ENCODE measurements at regions not wholly inside any gene's neighbourhood (a gene's known extent, or its start where the extent isn't known, plus 50 kb on each side); places are given as distances from the start of the nearest gene placed in this dataset.

DNA sequence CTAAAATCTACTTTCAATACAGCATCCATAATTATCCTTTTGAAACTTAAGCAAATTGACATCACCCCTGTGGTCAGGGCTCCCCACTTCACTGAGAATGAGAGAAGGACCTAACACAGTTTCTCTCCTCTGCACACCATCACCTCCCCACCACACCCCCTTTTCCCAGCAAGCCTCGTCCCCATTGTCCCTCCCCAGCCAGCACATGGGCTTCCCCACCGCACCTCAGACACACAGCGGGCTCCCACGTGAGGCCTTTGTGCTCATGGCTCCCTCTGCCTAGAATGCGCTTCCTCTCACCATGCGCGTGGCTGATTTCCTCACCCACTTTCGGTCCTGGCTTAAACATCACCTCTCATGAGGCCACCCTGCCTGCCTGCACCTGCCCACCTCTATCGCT, 639.0 kb upstream of the FRG1 start:
- CTCF ChIA-PET = no interaction called here
- Mint-ChIP-seq H3K9me3 (peaks cover 0 to 8% (median 1%) of the 10 kb centered on the region in 5 donors), H3K36me3 (no peaks in the 10 kb centered on the region), H3K4me3 (no peak overlapping the region), H3K27ac (no peak overlapping the region), H3K27me3 (peaks cover 0 to 1% of the 10 kb centered on the region in 2 donors), H3K4me1 (no peaks in the 10 kb centered on the region)
- no peaks in the 10 kb centered on the region for H3K27me3 ChIP-seq (ENCODE audit: insufficient read depth, low read length, poor library complexity, severe bottlenecking)
- H3K9me3 ChIP-seq (ENCODE audit: low read length) = no peaks in the 10 kb centered on the region
- no peak overlapping the region for H3K27ac ChIP-seq (ENCODE audit: low read depth, low read length)
- POLR2A ChIA-PET = no interaction called here
- no peaks in the 10 kb centered on the region for H3K36me3 ChIP-seq (ENCODE audit: insufficient read depth, low read length)
- no peak for DNase-seq
- H3K4me3 ChIP-seq (ENCODE audit: low read length) = no peak overlapping the region
- no peaks in the 10 kb centered on the region for H3K4me1 ChIP-seq (ENCODE audit: insufficient read depth, low read length)

DNA sequence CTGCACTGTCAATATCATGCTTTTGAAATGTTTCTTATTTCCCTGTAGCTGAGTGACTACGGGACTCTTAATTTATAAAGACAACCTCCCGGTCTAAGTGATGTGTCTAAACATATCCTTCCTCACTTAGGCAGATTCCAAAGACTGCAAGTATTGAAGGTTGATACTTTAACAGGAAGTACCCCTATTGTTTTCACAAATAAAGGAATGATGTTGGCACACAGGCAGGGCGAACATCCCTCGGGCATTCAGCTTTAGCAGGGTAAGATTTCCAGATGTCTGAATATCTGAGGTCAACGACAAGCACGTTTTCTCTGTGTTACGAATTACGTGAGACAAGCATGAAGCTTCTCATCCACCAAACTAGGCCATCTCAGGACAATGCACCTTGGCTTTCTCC, 638.0 kb upstream of the FRG1 start:
- H3K27ac ChIP-seq (ENCODE audit: low read depth, low read length) = no peak overlapping the region
- Mint-ChIP-seq H3K9me3 (peaks cover 0 to 8% (median 1%) of the 10 kb centered on the region in 5 donors), H3K4me1 (no peaks in the 10 kb centered on the region), H3K27ac (no peak overlapping the region), H3K4me3 (no peak overlapping the region), H3K36me3 (no peaks in the 10 kb centered on the region), H3K27me3 (peaks cover 0 to 1% of the 10 kb centered on the region in 2 donors)
- no peaks in the 10 kb centered on the region for H3K36me3 ChIP-seq (ENCODE audit: insufficient read depth, low read length)
- ChIA-PET POLR2A (no interaction called here), CTCF (no interaction called here)
- DNase-seq = no peak
- H3K4me1 ChIP-seq (ENCODE audit: insufficient read depth, low read length) = no peaks in the 10 kb centered on the region
- no peaks in the 10 kb centered on the region for H3K9me3 ChIP-seq (ENCODE audit: low read length)
- H3K27me3 ChIP-seq (ENCODE audit: insufficient read depth, low read length, poor library complexity, severe bottlenecking) = no peaks in the 10 kb centered on the region
- no peak overlapping the region for H3K4me3 ChIP-seq (ENCODE audit: low read length)

DNA sequence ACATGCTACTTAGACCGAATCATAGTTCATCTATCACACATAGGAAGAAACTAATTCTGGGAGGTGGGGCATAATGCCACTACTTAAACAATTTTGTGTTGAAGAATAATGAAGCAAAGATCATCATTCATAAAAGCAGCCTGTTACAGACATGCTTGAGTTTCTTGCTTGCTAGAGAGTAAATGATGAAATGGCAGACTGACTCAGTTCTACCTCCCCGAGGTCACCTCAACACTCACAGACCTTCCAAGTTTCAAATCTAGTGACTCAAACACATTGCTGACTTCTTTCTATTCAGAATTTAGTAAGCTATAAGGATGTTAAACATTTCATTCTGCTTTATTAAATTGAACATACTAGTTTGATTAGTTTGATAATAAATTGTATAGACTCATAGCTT, 636.5 kb upstream of the FRG1 start:
- Histone ChIP-seq H3K4me1 (ENCODE audit: insufficient read depth, low read length) (no peaks in the 10 kb centered on the region), H3K36me3 (ENCODE audit: insufficient read depth, low read length) (no peaks in the 10 kb centered on the region), H3K4me3 (ENCODE audit: low read length) (no peak overlapping the region), H3K27ac (ENCODE audit: low read depth, low read length) (no peak overlapping the region), H3K9me3 (ENCODE audit: low read length) (no peaks in the 10 kb centered on the region), H3K27me3 (ENCODE audit: insufficient read depth, low read length, poor library complexity, severe bottlenecking) (no peaks in the 10 kb centered on the region)
- Mint-ChIP-seq H3K4me1 (no peaks in the 10 kb centered on the region), H3K9me3 (peaks cover 0 to 8% (median 1%) of the 10 kb centered on the region in 5 donors), H3K27me3 (peaks cover 0 to 1% of the 10 kb centered on the region in 2 donors), H3K36me3 (no peaks in the 10 kb centered on the region), H3K4me3 (no peak overlapping the region), H3K27ac (no peak overlapping the region)
- ChIA-PET POLR2A (no interaction called here), CTCF (no interaction called here)
- DNase-seq = no peak

DNA sequence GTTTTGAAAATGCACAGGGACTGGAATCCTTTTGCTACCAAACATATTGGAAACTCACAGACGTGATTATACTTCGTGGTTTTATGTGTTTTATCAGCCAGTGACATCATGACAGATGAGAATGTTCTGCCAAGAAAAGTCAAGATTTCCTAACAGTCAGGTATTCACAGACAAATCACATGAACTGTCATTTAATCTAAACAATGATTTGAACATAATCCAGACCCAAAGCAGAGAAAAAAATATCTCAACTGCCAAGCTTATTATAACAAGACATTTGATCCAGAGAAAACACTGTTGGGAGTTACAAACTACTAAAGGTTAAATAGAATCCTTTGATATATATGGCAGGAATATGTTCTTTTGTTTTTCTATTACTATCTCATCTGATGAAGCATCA, 635.9 kb upstream of the FRG1 start:
- H3K27ac ChIP-seq (ENCODE audit: low read depth, low read length) = no peak overlapping the region
- H3K27me3 ChIP-seq (ENCODE audit: insufficient read depth, low read length, poor library complexity, severe bottlenecking) = no peaks in the 10 kb centered on the region
- CTCF ChIA-PET = no interaction called here
- Mint-ChIP-seq H3K27ac (no peak overlapping the region), H3K4me3 (no peak overlapping the region), H3K36me3 (no peaks in the 10 kb centered on the region), H3K4me1 (no peaks in the 10 kb centered on the region), H3K27me3 (peaks cover 0 to 1% of the 10 kb centered on the region in 2 donors), H3K9me3 (peaks cover 0 to 8% (median 1%) of the 10 kb centered on the region in 5 donors)
- H3K4me1 ChIP-seq (ENCODE audit: insufficient read depth, low read length) = no peaks in the 10 kb centered on the region
- no peaks in the 10 kb centered on the region for H3K36me3 ChIP-seq (ENCODE audit: insufficient read depth, low read length)
- DNase-seq = no peak
- H3K4me3 ChIP-seq (ENCODE audit: low read length) = no peak overlapping the region
- POLR2A ChIA-PET = no interaction called here
- H3K9me3 ChIP-seq (ENCODE audit: low read length) = no peaks in the 10 kb centered on the region

GRCh38 chr4:189305500-189305899, 635.2 kb upstream of the FRG1 start:
- Histone ChIP-seq H3K27ac (ENCODE audit: low read depth, low read length) (no peak overlapping the region), H3K36me3 (ENCODE audit: insufficient read depth, low read length) (no peaks in the 10 kb centered on the region), H3K4me3 (ENCODE audit: low read length) (no peak overlapping the region), H3K9me3 (ENCODE audit: low read length) (no peaks in the 10 kb centered on the region), H3K27me3 (ENCODE audit: insufficient read depth, low read length, poor library complexity, severe bottlenecking) (no peaks in the 10 kb centered on the region), H3K4me1 (ENCODE audit: insufficient read depth, low read length) (no peaks in the 10 kb centered on the region)
- CTCF ChIA-PET = no interaction called here
- DNase-seq = no peak
- no peak overlapping the region for H3K4me3 Mint-ChIP-seq
- POLR2A ChIA-PET = no interaction called here
- no peaks in the 10 kb centered on the region for H3K36me3 Mint-ChIP-seq
- no peaks in the 10 kb centered on the region for H3K4me1 Mint-ChIP-seq
- H3K27me3 Mint-ChIP-seq = peaks cover 0 to 1% of the 10 kb centered on the region in 2 donors
- H3K27ac Mint-ChIP-seq = no peak overlapping the region
- H3K9me3 Mint-ChIP-seq = peaks cover 0 to 8% (median 1%) of the 10 kb centered on the region in 5 donors

DNA sequence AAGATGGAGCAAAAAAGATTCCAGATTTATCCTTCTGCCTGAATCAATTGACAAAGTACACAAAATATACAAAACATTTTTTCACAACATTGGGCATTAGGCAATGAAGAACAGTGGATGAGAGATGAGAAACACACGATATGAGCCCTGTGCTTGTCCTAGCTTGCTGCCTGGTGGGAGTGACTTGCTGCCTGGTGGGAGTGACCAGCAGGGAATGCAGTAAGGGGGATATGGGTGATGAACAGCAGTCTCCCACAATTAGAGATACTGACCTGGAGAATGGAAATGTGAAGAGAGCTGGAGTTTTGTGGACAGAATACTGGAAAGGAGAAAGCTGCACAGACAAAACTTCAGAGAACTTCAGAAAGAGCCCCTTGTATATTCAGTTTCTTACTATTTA, 629.4 kb upstream of the FRG1 start:
- no peaks in the 10 kb centered on the region for H3K27me3 ChIP-seq (ENCODE audit: insufficient read depth, low read length, poor library complexity, severe bottlenecking)
- ChIA-PET POLR2A (no interaction called here), CTCF (no interaction called here)
- Mint-ChIP-seq H3K4me1 (no peaks in the 10 kb centered on the region), H3K36me3 (no peaks in the 10 kb centered on the region), H3K27ac (no peak overlapping the region), H3K4me3 (no peak overlapping the region), H3K9me3 (peaks cover 0 to 11% (median 0%) of the 10 kb centered on the region in 5 donors), H3K27me3 (peaks cover 0 to 1% of the 10 kb centered on the region in 2 donors)
- H3K9me3 ChIP-seq (ENCODE audit: low read length) = no peaks in the 10 kb centered on the region
- H3K36me3 ChIP-seq (ENCODE audit: insufficient read depth, low read length) = no peaks in the 10 kb centered on the region
- no peak overlapping the region for H3K27ac ChIP-seq (ENCODE audit: low read depth, low read length)
- no peaks in the 10 kb centered on the region for H3K4me1 ChIP-seq (ENCODE audit: insufficient read depth, low read length)
- no peak overlapping the region for H3K4me3 ChIP-seq (ENCODE audit: low read length)
- DNase-seq = no peak

DNA sequence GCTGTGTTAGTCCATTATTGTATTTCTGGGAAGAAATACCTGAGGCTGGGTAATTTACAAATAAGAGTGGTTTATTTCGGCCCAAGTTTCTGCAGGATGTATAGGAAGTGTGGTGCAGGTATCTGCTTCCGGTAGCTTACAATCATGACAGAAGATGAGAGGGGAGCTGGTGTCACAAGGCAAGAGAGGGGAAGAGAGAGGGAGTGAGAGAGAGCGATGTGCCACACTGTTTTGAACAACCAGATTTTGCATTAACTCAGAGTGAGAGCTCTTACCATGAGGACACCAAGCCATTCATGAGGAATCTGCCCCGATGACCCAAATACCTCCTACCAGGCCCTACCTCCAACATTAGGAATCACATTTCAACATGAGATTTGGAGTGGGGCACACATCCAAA, 627.6 kb upstream of the FRG1 start:
- Mint-ChIP-seq H3K36me3 (no peaks in the 10 kb centered on the region), H3K4me3 (no peak overlapping the region), H3K4me1 (no peaks in the 10 kb centered on the region), H3K9me3 (peaks cover 0 to 11% (median 0%) of the 10 kb centered on the region in 5 donors), H3K27me3 (no peaks in the 10 kb centered on the region), H3K27ac (no peak overlapping the region)
- no peak overlapping the region for H3K27ac ChIP-seq (ENCODE audit: low read depth, low read length)
- POLR2A ChIA-PET = no interaction called here
- DNase-seq = no peak
- no peaks in the 10 kb centered on the region for H3K36me3 ChIP-seq (ENCODE audit: insufficient read depth, low read length)
- CTCF ChIA-PET = no interaction called here
- H3K9me3 ChIP-seq (ENCODE audit: low read length) = no peaks in the 10 kb centered on the region
- H3K4me3 ChIP-seq (ENCODE audit: low read length) = no peak overlapping the region
- H3K27me3 ChIP-seq (ENCODE audit: insufficient read depth, low read length, poor library complexity, severe bottlenecking) = no peaks in the 10 kb centered on the region
- no peaks in the 10 kb centered on the region for H3K4me1 ChIP-seq (ENCODE audit: insufficient read depth, low read length)

DNA sequence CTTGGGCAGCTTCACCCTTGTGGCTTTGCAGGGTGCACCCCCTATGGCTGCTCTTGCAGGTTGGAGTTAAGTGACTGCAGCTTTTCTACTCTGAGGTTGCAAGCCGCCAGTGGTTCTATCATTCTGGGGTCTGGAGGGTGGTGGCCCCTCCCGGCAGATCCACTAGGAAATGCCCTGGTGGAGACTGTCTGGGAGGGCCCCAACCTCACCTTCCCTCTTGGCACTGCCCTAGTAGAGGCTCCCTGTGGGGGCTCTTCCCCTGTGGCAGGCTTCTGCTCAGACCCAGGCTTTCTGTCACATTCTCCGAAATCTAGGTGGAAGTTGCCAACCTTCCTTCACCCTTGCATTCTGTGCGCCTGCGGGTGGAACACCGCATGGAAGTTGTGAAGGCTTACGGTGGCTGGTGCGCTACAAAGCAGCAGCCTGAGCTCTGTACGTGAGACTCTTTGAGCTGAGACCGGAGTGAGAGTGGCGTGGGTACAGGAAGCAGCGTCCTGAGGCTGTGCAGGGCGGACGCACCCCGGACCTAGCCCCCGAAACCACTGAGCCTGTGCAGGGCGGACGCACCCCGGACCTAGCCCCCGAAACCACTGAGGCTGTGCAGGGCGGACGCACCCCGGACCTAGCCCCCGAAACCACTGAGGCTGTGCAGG, 626.7 kb upstream of the FRG1 start:
- CTCF ChIA-PET = no interaction called here
- POLR2A ChIA-PET = no interaction called here
- no peaks in the 10 kb centered on the region for H3K36me3 Mint-ChIP-seq
- no peak overlapping the region for H3K4me3 Mint-ChIP-seq
- H3K27ac Mint-ChIP-seq = no peak overlapping the region
- H3K4me1 ChIP-seq (ENCODE audit: insufficient read depth, low read length) = no peaks in the 10 kb centered on the region
- H3K27ac ChIP-seq (ENCODE audit: low read depth, low read length) = no peak overlapping the region
- peaks cover 0 to 11% (median 5%) of the 10 kb centered on the region in 5 donors for H3K9me3 Mint-ChIP-seq
- no peaks in the 10 kb centered on the region for H3K9me3 ChIP-seq (ENCODE audit: low read length)
- H3K27me3 ChIP-seq (ENCODE audit: insufficient read depth, low read length, poor library complexity, severe bottlenecking) = no peaks in the 10 kb centered on the region
- H3K36me3 ChIP-seq (ENCODE audit: insufficient read depth, low read length) = no peaks in the 10 kb centered on the region
- H3K4me1 Mint-ChIP-seq = no peaks in the 10 kb centered on the region
- DNase-seq = no peak
- H3K4me3 ChIP-seq (ENCODE audit: low read length) = no peak overlapping the region
- no peaks in the 10 kb centered on the region for H3K27me3 Mint-ChIP-seq

- H3K36me3 Mint-ChIP-seq = no peaks in the 10 kb centered on the region
- H3K4me3 Mint-ChIP-seq = no peak overlapping the region
- no peak overlapping the region for H3K27ac ChIP-seq (ENCODE audit: low read depth, low read length)
- no peak overlapping the region for H3K27ac Mint-ChIP-seq
- peaks cover 2 to 33% (median 12%) of the 10 kb centered on the region in 5 donors for H3K9me3 Mint-ChIP-seq
- POLR2A ChIA-PET = no interaction called here
- no peaks in the 10 kb centered on the region for H3K27me3 ChIP-seq (ENCODE audit: insufficient read depth, low read length, poor library complexity, severe bottlenecking)
- H3K4me1 ChIP-seq (ENCODE audit: insufficient read depth, low read length) = no peaks in the 10 kb centered on the region
- no peaks in the 10 kb centered on the region for H3K4me1 Mint-ChIP-seq
- CTCF ChIA-PET = no interaction called here
- H3K27me3 Mint-ChIP-seq = no peaks in the 10 kb centered on the region
- no peak overlapping the region for H3K4me3 ChIP-seq (ENCODE audit: low read length)
- no peak for DNase-seq
- H3K9me3 ChIP-seq (ENCODE audit: low read length) = no peaks in the 10 kb centered on the region
- H3K36me3 ChIP-seq (ENCODE audit: insufficient read depth, low read length) = no peaks in the 10 kb centered on the region
Measured at GRCh38 chr4:189322426-189322825, 618.2 kb upstream of the FRG1 start.

Measured in CD8-positive, alpha-beta memory T cell (primary cell).